ENCODE measurements at regions not wholly inside any gene's neighbourhood (a gene's known extent, or its start where the extent isn't known, plus 50 kb on each side); places are given as distances from the start of the nearest gene placed in this dataset.

DNA sequence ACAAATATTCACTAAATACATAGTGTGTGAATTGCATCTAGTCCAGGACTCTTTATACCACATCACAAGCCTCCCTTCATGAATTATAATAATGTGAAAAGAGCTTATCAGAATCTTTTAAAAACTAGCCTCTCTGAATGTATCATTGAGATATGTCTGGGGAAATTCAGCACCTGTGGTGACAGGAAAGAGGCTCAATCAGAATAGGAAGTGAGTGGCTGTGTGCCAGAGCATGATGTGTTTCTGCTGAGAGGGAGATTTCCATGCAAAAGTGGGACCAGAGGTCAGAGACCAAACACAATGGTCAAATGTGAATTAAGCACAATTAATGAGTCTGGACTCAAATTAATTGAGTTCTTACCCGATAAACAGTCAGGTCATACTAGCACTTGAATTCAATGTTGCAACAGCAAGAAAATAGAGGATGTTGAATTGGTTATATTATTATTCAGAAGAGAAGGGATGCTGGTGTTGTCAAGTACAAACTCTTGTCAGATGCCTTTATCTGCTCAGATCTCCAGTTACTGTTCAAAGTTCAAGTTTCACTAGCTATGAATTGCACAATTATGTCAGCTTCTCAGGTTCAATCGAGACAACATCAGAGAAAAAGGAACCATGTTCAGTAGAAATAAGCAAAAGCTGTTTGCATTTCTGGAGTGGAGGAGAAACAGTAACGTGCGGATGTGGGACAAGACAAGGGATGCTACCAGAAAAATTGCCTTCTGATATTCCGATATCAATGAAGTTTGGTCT lies 226.2 kb downstream of the ZNF326 start:
- no peaks in the 10 kb centered on the region for H3K9me3 ChIP-seq (ENCODE audit: control insufficient read depth, low read depth, low read length)
- no peak overlapping the region for H2BK5ac ChIP-seq (ENCODE audit: insufficient read length, low read length)
- WGBS (ENCODE audit: extremely low coverage, insufficient read length, low lambda C conversion rate) = no CpG with 5 or more reads among the region's 5 CpGs
- no peaks in the 10 kb centered on the region; the same call in 1 of the 2 replicates for H3K27me3 Mint-ChIP-seq (ENCODE audit: low read depth)
- H2BK120ac ChIP-seq (ENCODE audit: low read depth, low read length, poor library complexity, severe bottlenecking) = no peak overlapping the region
- H3K4me1 ChIP-seq (ENCODE audit: insufficient read depth, low read length) = no peaks in the 10 kb centered on the region
- no peaks in the 10 kb centered on the region for H3K79me1 ChIP-seq (ENCODE audit: insufficient read depth, low read depth, low read length, poor library complexity, severe bottlenecking)
- no peaks in the 10 kb centered on the region for H3K79me2 ChIP-seq (ENCODE audit: insufficient read depth, low read length)
- H2AK5ac ChIP-seq (ENCODE audit: insufficient read length, low read length) = no peak overlapping the region
- H3K18ac ChIP-seq (ENCODE audit: insufficient read length, low read depth, low read length) = no peak overlapping the region
- no peak overlapping the region for H3K27ac ChIP-seq (ENCODE audit: insufficient read length, low read depth, low read length)
- no peak overlapping the region for H3K4me2 ChIP-seq (ENCODE audit: insufficient read depth, insufficient read length, low read length)
- DNase-seq = no peak
- no peaks in the 10 kb centered on the region for H3K27me3 ChIP-seq (ENCODE audit: insufficient read depth, low read length)
- no peak overlapping the region for H3K9ac ChIP-seq (ENCODE audit: extremely low read depth, insufficient read length, low read length)
- H4K5ac ChIP-seq (ENCODE audit: insufficient read length, low read depth, low read length) = no peak overlapping the region
- H4K8ac ChIP-seq (replicated peaks; ENCODE audit: insufficient read length, low read depth, low read length) = no peak overlapping the region
- TF ChIP-seq, protein P1, sequence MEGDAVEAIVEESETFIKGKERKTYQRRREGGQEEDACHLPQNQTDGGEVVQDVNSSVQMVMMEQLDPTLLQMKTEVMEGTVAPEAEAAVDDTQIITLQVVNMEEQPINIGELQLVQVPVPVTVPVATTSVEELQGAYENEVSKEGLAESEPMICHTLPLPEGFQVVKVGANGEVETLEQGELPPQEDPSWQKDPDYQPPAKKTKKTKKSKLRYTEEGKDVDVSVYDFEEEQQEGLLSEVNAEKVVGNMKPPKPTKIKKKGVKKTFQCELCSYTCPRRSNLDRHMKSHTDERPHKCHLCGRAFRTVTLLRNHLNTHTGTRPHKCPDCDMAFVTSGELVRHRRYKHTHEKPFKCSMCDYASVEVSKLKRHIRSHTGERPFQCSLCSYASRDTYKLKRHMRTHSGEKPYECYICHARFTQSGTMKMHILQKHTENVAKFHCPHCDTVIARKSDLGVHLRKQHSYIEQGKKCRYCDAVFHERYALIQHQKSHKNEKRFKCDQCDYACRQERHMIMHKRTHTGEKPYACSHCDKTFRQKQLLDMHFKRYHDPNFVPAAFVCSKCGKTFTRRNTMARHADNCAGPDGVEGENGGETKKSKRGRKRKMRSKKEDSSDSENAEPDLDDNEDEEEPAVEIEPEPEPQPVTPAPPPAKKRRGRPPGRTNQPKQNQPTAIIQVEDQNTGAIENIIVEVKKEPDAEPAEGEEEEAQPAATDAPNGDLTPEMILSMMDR (conservative IDR thresholded peaks at IDR 0.05) = no peak
- peaks cover 17 to 19% of the 10 kb centered on the region in 2 experiments for H3K4me1 Mint-ChIP-seq
- no peak overlapping the region for H2BK12ac ChIP-seq (ENCODE audit: insufficient read length, low read depth, low read length)
- H3K23ac ChIP-seq (ENCODE audit: insufficient read length, low read depth, low read length) = no peak overlapping the region
- H2AFZ ChIP-seq (ENCODE audit: low read length) = no peak overlapping the region
- H3K36me3 Mint-ChIP-seq (ENCODE audit: insufficient read depth in 1 of 3, low read depth in 3 of 3) = peaks cover 17 to 39% (median 28%) of the 10 kb centered on the region in 3 experiments
- H3K4ac ChIP-seq (ENCODE audit: low read depth, low read length) = no peak overlapping the region
- no peak overlapping the region for H3T11ph ChIP-seq (ENCODE audit: low read length)
- peaks cover 21 to 23% of the 10 kb centered on the region in 2 experiments for H3K9me3 Mint-ChIP-seq
- no peaks in the 10 kb centered on the region for H3K23me2 ChIP-seq (ENCODE audit: insufficient read length, low read depth, low read length, poor library complexity, severe bottlenecking)
- H3K4me3 Mint-ChIP-seq = no peak overlapping the region
- no peaks in the 10 kb centered on the region for H4K20me1 ChIP-seq (ENCODE audit: control insufficient read depth, insufficient read depth, insufficient read length)
- H3K14ac ChIP-seq (ENCODE audit: insufficient read depth, low read length) = no peak overlapping the region
- no peak overlapping the region; a peak in 1 of 7 replicates for H3K27ac Mint-ChIP-seq
- H3K56ac ChIP-seq (ENCODE audit: insufficient read length, low read depth, low read length) = no peak overlapping the region
- no peak overlapping the region for H4K91ac ChIP-seq (ENCODE audit: insufficient read length, low read depth, low read length)
- H2BK15ac ChIP-seq (ENCODE audit: low read depth, low read length) = no peak overlapping the region
- H2BK20ac ChIP-seq (ENCODE audit: low read depth, low read length, poor library complexity, severe bottlenecking) = no peak overlapping the region
